Sigmoid colon (tissue), 6 donors: ENCODE measurements at regions not wholly inside any gene's neighbourhood (a gene's known extent, or its start where the extent isn't known, plus 50 kb on each side); places are given as distances from the start of the nearest gene placed in this dataset.

Source experiments
- DNase-seq: peaks from one replicate; pipeline ENCODE4 v3.0.0-alpha.2; 2019
- H3K27ac ChIP-seq, 4 donors: fragments of 200-600 bp; sonication (generic); one replicate each; pipeline ENCODE4 v1.5.1; 2016 to 2019; ENCODE audit warnings: mild to moderate bottlenecking in 1 of 4
- H3K27me3 ChIP-seq, 3 donors: fragments of 200-600 bp; sonication (generic); one replicate each; pipeline ENCODE4 v1.5.1; 2019; ENCODE audit warnings: mild to moderate bottlenecking in 1 of 3
- H3K36me3 ChIP-seq, 4 donors: fragments of 200-600 bp; sonication (generic); one replicate each; pipeline ENCODE4 v1.5.1; 2016 to 2019
- H3K4me1 ChIP-seq, 4 donors: fragments of 200-600 bp; sonication (generic); one replicate each; pipeline ENCODE4 v1.5.1; 2017 to 2019
- H3K4me3 ChIP-seq, 4 donors: fragments of 200-600 bp; sonication (generic); one replicate each; pipeline ENCODE4 v1.5.1; 2017 to 2019; ENCODE audit warnings: mild to moderate bottlenecking in 2 of 4, moderate library complexity in 1 of 4
- H3K9me3 ChIP-seq, 4 donors: fragments of 200-600 bp in 3 of 4; sonication (generic) in 3 of 4; one replicate each; pipeline versions ENCODE4 v1.5.1 to v1.6.1; 2013 to 2019
- EP300 ChIP-seq, 4 donors: sonication (generic); formaldehyde crosslinking; IDR thresholded peaks; one replicate each; pipeline ENCODE4 v1.6.1; 2017; ENCODE audit warnings: antibody characterized with exemption in 4 of 4
- POLR2A ChIP-seq, 2 donors: fragments of 450-650 bp; IDR thresholded peaks; one replicate each; pipeline ENCODE4 v1.6.1; 2016; ENCODE audit warnings: antibody characterized with exemption in 2 of 2, mild to moderate bottlenecking in 2 of 2, moderate library complexity in 2 of 2
- POLR2AphosphoS5 ChIP-seq, 4 donors: sonication (generic); formaldehyde crosslinking; IDR thresholded peaks; one replicate each; pipeline ENCODE4 v1.6.1; 2017; ENCODE audit warnings: antibody characterized with exemption in 4 of 4
- WGBS, 2 donors: extraction: QIAGEN DNeasy Blood & Tissue Kit; methylation state at CpG; one replicate each; pipeline ENCODE4 v1.1.7; 2013; 5-methylcytosine and 5-hydroxymethylcytosine counted together
- intact Hi-C: fragments of 100-400 bp; cut with DNase I; formaldehyde crosslinking; loops from one replicate; pipeline ENCODE4 v1.15.1; 2023
- TF ChIP-seq, protein P1 (sequence below), 4 experiments: fragments of 450-650 bp in 3 of 4; fragments of 200-600 bp in 1 of 4; IDR thresholded peaks; one replicate each; pipeline ENCODE4 v1.5.1; 2016 to 2019; ENCODE audit warnings: antibody characterized with exemption in 4 of 4, mild to moderate bottlenecking in 3 of 4, moderate library complexity in 2 of 4
- donor health status: healthy with polysubstance abuse.
- donor health status: healthy.

DNA sequence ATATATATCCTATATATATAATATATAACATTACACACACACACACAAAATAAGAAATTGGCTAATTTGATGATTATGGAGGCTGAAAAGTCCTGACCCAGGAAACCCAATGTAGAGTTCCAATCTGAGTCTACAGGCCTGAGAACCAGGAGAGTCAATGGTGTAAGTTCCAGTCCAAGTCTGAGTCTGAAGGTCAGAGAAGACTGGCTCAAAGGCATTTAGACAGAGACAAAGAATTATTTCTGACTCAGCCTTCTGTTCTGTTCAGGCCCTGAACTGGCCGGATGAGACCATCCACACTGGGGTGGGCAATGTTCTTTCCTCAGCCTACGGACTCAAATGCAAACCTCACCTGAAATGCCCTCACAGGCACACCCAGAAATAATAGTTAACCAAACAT is 60.6 kb upstream of the STX18 start:
- DNase-seq: no peak
- intact Hi-C loops: no loop called here
- Histone ChIP-seq H3K4me3 (no peak overlapping the region), H3K4me1 (no peaks in the 10 kb centered on the region), H3K9me3 (no peaks in the 10 kb centered on the region), H3K36me3 (no peaks in the 10 kb centered on the region), H3K27me3 (no peaks in the 10 kb centered on the region), H3K27ac (no peak overlapping the region)
- 94 to 97% methylated on average over 2 of the region's 2 CpGs for WGBS, 2 donors
- no peak for TF ChIP-seq POLR2A (IDR thresholded peaks at IDR 0.05)
- no peak for TF ChIP-seq POLR2AphosphoS5 (IDR thresholded peaks at IDR 0.05)
- TF ChIP-seq, protein P1, sequence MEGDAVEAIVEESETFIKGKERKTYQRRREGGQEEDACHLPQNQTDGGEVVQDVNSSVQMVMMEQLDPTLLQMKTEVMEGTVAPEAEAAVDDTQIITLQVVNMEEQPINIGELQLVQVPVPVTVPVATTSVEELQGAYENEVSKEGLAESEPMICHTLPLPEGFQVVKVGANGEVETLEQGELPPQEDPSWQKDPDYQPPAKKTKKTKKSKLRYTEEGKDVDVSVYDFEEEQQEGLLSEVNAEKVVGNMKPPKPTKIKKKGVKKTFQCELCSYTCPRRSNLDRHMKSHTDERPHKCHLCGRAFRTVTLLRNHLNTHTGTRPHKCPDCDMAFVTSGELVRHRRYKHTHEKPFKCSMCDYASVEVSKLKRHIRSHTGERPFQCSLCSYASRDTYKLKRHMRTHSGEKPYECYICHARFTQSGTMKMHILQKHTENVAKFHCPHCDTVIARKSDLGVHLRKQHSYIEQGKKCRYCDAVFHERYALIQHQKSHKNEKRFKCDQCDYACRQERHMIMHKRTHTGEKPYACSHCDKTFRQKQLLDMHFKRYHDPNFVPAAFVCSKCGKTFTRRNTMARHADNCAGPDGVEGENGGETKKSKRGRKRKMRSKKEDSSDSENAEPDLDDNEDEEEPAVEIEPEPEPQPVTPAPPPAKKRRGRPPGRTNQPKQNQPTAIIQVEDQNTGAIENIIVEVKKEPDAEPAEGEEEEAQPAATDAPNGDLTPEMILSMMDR (IDR thresholded peaks at IDR 0.05): no peak
- no peak for TF ChIP-seq EP300 (IDR thresholded peaks at IDR 0.05)

DNA sequence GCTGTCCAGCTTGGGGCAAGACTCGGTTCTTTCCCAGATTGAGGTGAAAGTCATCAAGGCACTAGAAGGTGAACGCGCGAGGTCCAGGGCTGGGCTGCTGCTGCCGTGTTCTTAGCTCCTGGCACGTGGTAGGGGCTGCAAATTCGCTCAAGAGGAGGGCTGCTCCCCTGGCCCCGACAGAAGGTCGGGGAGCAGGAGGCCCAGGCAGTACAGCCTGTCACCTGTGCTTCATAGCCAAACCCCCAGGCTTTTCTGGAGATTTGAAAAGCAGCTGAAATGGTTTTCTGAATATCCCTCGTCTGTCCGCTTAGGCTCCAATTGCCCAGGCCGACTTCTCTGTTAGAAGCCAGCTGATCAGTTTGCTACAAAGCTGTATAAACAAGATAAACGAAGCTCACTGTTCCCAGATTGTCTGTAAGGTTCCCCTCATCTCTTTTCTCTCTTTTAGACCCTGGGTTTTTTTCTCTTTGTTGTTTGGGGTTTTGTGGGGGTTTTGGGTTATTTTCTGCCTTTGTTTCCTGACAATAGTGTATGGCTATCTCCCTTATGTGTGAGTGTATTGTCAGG is 60.0 kb upstream of the STX18 start:
- no peak overlapping the region for H3K4me3 ChIP-seq
- TF ChIP-seq POLR2A (IDR thresholded peaks at IDR 0.05) (no peak), POLR2AphosphoS5 (IDR thresholded peaks at IDR 0.05) (no peak), EP300 (IDR thresholded peaks at IDR 0.05) (no peak)
- TF ChIP-seq, protein P1 (IDR thresholded peaks at IDR 0.05): no peak
- H3K27me3 ChIP-seq: no peaks in the 10 kb centered on the region
- no peaks in the 10 kb centered on the region for H3K4me1 ChIP-seq
- H3K27ac ChIP-seq: no peak overlapping the region
- WGBS, 2 donors: 91 to 93% methylated on average over 13 of the region's 13 CpGs
- intact Hi-C loops: no loop called here
- H3K9me3 ChIP-seq: no peaks in the 10 kb centered on the region
- DNase-seq: no peak
- no peaks in the 10 kb centered on the region for H3K36me3 ChIP-seq

DNA sequence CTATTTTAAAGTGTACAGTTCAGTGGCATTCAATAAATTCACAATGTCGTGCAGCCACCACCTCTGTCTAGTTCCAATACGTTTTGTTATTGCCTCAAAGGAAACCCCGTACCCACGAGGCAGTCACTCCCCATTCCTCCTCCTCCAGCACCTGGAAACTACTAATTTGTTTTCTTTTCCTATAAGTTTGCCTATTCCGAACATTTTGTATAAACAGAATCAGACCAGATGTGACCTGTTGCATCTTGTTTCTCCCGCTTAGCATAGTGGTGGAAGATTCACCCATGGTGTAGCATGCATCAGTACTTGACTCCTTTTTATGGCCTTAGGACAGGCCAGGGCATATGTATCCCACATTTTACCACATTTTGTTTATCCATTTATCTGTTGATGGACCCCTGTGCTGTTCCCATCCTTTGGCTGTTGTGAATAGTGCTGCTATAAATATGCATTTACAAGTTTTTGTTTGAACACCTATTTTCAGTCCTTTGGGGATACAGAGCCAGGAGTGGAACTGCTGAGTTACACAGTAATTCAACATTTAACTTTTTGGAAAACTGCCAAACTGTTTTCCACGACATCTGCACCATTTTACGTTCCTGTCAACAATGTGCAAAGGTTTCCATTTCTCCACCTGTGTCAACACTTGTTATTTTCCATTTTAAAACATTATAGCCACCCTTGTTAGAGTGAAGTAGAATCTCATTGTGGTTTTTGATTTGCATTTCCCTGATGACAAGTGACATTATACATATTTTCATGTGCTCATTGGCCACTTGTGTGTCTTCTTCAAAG is 57.8 kb upstream of the STX18 start:
- H3K27ac ChIP-seq: no peak overlapping the region
- no peak overlapping the region for H3K4me3 ChIP-seq
- no peaks in the 10 kb centered on the region for H3K27me3 ChIP-seq
- TF ChIP-seq POLR2A (IDR thresholded peaks at IDR 0.05): no peak
- TF ChIP-seq, protein P1 (IDR thresholded peaks at IDR 0.05): no peak
- TF ChIP-seq EP300 (IDR thresholded peaks at IDR 0.05): no peak
- TF ChIP-seq POLR2AphosphoS5 (IDR thresholded peaks at IDR 0.05): no peak
- 70% methylated on average over 8 of the region's 8 CpGs for WGBS, 2 donors
- no peak for DNase-seq
- no peaks in the 10 kb centered on the region for H3K4me1 ChIP-seq
- peaks cover 0 to 8% (median 1%) of the 10 kb centered on the region in 4 donors for H3K9me3 ChIP-seq
- intact Hi-C loops: no loop called here
- no peaks in the 10 kb centered on the region for H3K36me3 ChIP-seq

DNA sequence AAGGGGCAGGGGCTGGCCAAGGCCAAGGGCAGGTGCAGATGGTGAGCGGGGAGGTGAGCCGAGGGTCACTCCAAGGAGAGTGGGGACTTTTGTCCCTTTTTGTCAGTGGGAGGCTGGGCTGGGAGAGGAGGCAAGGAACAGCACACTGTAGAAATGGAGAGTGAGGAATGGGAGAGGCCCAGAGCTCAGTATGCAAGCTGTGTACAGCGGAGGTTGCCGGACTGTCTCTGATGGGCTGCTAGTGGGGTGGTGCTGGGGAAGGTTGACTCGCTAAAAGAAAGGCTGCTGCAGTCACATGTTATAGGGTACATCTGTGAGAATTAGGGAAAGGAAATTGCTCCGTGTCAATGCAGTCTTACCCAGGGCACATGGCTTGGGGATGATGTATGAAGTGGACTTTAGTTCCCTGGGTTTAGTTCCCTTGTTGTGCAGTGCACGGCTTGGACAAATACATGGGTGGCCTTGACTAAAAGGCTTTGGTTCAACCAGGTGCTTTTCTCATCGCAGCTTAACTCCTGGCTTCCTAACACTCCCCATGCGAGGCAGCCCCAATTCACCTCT is 57.1 kb upstream of the STX18 start:
- Histone ChIP-seq H3K4me3 (no peak overlapping the region), H3K36me3 (no peaks in the 10 kb centered on the region), H3K27me3 (no peaks in the 10 kb centered on the region), H3K27ac (no peak overlapping the region), H3K9me3 (peaks cover 0 to 8% (median 1%) of the 10 kb centered on the region in 4 donors), H3K4me1 (no peaks in the 10 kb centered on the region)
- no peak for TF ChIP-seq POLR2AphosphoS5 (IDR thresholded peaks at IDR 0.05)
- TF ChIP-seq EP300 (IDR thresholded peaks at IDR 0.05): no peak
- TF ChIP-seq POLR2A (IDR thresholded peaks at IDR 0.05): no peak
- TF ChIP-seq, protein P1 (IDR thresholded peaks at IDR 0.05): no peak
- intact Hi-C loops: no loop called here
- 92 to 96% methylated on average over 9 of the region's 9 CpGs for WGBS, 2 donors
- no peak for DNase-seq
